ENCODE measurements at regions not wholly inside any gene's neighbourhood (a gene's known extent, or its start where the extent isn't known, plus 50 kb on each side); places are given as distances from the start of the nearest gene placed in this dataset.

DNA sequence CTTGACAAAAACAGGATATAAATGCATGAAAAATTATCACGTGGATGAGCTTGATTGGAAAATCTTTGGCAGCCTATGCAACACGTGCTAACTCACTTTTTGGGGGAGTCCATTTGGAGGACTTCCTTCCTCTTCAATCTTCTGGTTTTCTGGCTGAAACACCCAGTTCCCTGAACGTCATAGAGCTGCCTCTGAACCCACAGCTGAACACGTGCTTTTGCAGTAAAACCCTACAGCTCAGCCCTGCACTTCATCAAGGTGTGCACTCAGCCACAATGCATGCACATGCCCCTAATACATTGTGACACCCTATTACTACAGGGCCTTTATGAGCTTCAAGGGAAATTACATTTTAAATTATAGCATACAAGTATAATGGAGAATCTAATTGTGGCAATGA lies 808.7 kb upstream of the AUTS2 start:
- H3K27ac ChIP-seq, result no peak overlapping the region
- H3K27me3 ChIP-seq, result no peaks in the 10 kb centered on the region
- TF ChIP-seq, protein P1, sequence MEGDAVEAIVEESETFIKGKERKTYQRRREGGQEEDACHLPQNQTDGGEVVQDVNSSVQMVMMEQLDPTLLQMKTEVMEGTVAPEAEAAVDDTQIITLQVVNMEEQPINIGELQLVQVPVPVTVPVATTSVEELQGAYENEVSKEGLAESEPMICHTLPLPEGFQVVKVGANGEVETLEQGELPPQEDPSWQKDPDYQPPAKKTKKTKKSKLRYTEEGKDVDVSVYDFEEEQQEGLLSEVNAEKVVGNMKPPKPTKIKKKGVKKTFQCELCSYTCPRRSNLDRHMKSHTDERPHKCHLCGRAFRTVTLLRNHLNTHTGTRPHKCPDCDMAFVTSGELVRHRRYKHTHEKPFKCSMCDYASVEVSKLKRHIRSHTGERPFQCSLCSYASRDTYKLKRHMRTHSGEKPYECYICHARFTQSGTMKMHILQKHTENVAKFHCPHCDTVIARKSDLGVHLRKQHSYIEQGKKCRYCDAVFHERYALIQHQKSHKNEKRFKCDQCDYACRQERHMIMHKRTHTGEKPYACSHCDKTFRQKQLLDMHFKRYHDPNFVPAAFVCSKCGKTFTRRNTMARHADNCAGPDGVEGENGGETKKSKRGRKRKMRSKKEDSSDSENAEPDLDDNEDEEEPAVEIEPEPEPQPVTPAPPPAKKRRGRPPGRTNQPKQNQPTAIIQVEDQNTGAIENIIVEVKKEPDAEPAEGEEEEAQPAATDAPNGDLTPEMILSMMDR (IDR thresholded peaks at IDR 0.05), result no peak
- H3K9me3 ChIP-seq, result peaks cover 0 to 4% of the 10 kb centered on the region in 2 donors
- H3K36me3 ChIP-seq, result no peaks in the 10 kb centered on the region
- intact Hi-C loops (cut with DNase I), result no loop called here
- no peak for DNase-seq (ENCODE audit: low spot score in 2 of 2)
- no peak overlapping the region for H3K4me3 ChIP-seq
- H3K4me1 ChIP-seq, result no peaks in the 10 kb centered on the region

DNA sequence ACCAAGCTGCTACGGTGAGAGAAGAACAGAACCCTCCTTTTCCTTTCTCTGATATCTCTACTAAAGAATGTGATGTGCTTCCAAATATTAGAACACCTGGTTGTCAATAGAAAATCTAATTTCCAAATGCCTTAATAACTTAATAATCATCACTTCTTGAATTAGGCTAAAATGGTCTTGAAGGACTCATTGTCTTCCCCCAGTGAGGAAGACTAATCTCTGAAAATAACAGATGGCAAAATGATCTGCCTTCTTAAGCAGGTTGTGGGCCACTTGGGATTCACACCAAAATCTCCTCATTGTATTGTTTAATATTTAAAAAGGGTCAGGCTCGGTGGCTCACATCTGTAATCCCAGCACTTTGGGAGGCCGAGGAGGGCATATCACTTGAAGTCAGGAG lies 805.9 kb upstream of the AUTS2 start:
- intact Hi-C loops (cut with DNase I), result no loop called here
- TF ChIP-seq, protein P1 (IDR thresholded peaks at IDR 0.05), result no peak
- Histone ChIP-seq H3K27me3 (no peaks in the 10 kb centered on the region), H3K4me3 (no peak overlapping the region), H3K36me3 (no peaks in the 10 kb centered on the region), H3K4me1 (no peaks in the 10 kb centered on the region), H3K27ac (no peak overlapping the region), H3K9me3 (peaks cover 0 to 4% of the 10 kb centered on the region in 2 donors)
- no peak for DNase-seq (ENCODE audit: low spot score in 2 of 2)

DNA sequence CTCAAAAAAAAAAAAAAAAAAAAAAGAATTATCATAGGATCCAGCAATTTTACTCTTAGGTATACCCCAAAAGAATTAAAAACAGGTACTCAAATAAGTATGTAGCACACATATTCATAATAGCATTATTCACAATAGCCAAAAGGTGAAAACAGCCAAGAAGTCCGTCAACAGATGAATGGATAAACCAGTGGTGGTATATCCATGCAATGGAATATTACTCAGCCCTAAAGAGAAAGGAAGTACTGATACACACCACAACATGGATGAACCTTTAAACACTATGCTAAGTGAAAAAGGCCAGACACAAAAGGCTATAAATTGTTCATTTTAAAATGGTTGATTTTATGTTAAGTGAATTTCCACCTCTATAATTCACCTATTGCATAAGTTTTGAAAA lies 804.8 kb upstream of the AUTS2 start:
- Histone ChIP-seq H3K4me1 (no peaks in the 10 kb centered on the region), H3K9me3 (peaks cover 0 to 4% of the 10 kb centered on the region in 2 donors), H3K4me3 (no peak overlapping the region), H3K27me3 (no peaks in the 10 kb centered on the region), H3K36me3 (no peaks in the 10 kb centered on the region), H3K27ac (no peak overlapping the region)
- TF ChIP-seq, protein P1 (IDR thresholded peaks at IDR 0.05), result no peak
- no peak for DNase-seq (ENCODE audit: low spot score in 2 of 2)
- intact Hi-C loops (cut with DNase I), result no loop called here

DNA sequence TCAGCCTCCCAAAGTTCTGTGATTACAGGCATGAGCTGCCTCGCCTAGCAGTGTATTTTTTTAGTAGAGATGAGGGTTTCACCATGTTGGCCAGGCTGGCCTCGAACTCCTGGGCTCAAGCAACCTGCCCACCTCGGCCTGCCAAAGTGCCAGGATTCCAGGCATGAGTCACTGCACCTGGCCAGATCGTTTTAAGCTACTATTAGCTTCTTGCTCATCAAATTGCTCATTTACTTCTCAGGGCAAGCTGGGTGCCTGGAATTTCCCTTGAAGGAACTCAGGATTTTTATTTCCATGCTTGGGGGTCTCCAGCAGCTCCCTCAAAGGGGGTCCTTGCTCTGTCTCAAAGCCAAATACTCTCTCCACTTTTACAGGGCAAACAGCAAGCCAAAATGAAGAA lies 798.0 kb upstream of the AUTS2 start:
- H3K36me3 ChIP-seq, result no peaks in the 10 kb centered on the region
- H3K27me3 ChIP-seq, result no peaks in the 10 kb centered on the region
- DNase-seq (ENCODE audit: low spot score in 2 of 2), result no peak
- H3K4me1 ChIP-seq, result no peaks in the 10 kb centered on the region
- TF ChIP-seq, protein P1 (IDR thresholded peaks at IDR 0.05), result no peak
- H3K9me3 ChIP-seq, result no peaks in the 10 kb centered on the region
- no peak overlapping the region for H3K4me3 ChIP-seq
- intact Hi-C loops (cut with DNase I), result no loop called here
- H3K27ac ChIP-seq, result no peak overlapping the region

DNA sequence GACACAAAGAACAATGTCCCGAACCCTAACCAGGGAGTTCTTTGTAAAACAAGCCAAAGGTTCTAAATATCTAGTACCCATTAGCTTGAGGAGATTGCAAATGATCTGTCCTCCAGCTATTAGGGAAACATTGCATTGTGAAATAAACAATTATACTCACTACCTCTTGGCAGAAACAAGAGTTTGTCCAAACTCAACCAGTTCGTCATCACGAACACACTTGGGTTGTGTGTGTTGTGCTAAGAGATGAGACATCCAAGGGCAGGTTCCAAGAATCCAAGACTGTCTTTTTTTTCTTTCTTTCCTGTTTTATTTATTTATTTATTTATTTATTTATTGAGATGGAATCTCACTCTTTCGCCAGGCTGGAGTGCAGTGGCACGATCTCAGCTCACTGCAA lies 793.1 kb upstream of the AUTS2 start:
- H3K4me3 ChIP-seq, result no peak overlapping the region
- no peak overlapping the region for H3K27ac ChIP-seq
- no peaks in the 10 kb centered on the region for H3K36me3 ChIP-seq
- no peaks in the 10 kb centered on the region for H3K9me3 ChIP-seq
- TF ChIP-seq, protein P1 (IDR thresholded peaks at IDR 0.05), result no peak
- intact Hi-C loops (cut with DNase I), result no loop called here
- no peaks in the 10 kb centered on the region for H3K27me3 ChIP-seq
- no peaks in the 10 kb centered on the region for H3K4me1 ChIP-seq
- no peak for DNase-seq (ENCODE audit: low spot score in 2 of 2)

DNA sequence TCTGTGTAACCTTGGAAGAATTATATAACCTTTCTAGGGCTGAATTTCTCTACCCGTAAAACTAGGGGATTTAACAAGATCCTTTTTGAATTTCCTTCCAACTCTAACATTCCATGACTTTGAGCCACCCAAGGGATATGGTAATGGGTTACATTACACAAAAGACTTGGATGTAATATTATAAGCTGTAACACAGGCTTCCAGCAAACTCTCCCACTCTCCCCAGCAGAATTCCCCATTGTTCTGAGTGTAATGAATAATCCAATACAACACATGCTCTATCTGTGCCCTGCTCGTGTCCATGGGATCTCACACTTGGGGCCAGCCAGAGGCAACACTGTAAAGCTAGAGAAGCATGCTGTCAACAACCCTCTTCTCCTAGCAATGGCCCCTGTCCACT lies 790.6 kb upstream of the AUTS2 start:
- Histone ChIP-seq H3K27ac (no peak overlapping the region), H3K36me3 (no peaks in the 10 kb centered on the region), H3K4me1 (no peaks in the 10 kb centered on the region), H3K4me3 (no peak overlapping the region), H3K27me3 (no peaks in the 10 kb centered on the region), H3K9me3 (no peaks in the 10 kb centered on the region)
- TF ChIP-seq, protein P1 (IDR thresholded peaks at IDR 0.05), result no peak
- DNase-seq (ENCODE audit: low spot score in 2 of 2), result no peak
- intact Hi-C loops (cut with DNase I), result no loop called here
